CD14-positive monocyte (primary cell): ENCODE measurements at regions not wholly inside any gene's neighbourhood (a gene's known extent, or its start where the extent isn't known, plus 50 kb on each side); places are given as distances from the start of the nearest gene placed in this dataset.

Experiments used
- DNase-seq, 3 donors: peaks; one replicate each; pipeline ENCODE4 v3.0.0-alpha.2; 2011 to 2022
- H2AFZ ChIP-seq: 2 replicates; pipeline ENCODE4 v1.6.0; 2012; ENCODE audit warnings: mild to moderate bottlenecking, low read depth, low read length, inconsistent platforms; ENCODE audit not compliant: insufficient read depth, poor library complexity, severe bottlenecking
- H3K27ac ChIP-seq, 2 donors: 1 replicate in 1 of 2; 2 replicates in 1 of 2; pipeline ENCODE4 v1.5.1; 2012 to 2013; ENCODE audit warnings: low read length in 2 of 2, control low read depth in 1 of 2, inconsistent platforms in 1 of 2, low read depth in 1 of 2, mild to moderate bottlenecking in 1 of 2
- H3K27me3 ChIP-seq, 2 donors: one replicate each; pipeline versions ENCODE4 v1.6.0 to v1.6.1; 2011 to 2013; ENCODE audit warnings: low read length in 2 of 2; ENCODE audit not compliant: control insufficient read depth in 2 of 2, insufficient read depth in 2 of 2
- H3K36me3 ChIP-seq, 2 donors: replicated peaks in 1 of 2; 1 replicate in 1 of 2; 2 replicates in 1 of 2; pipeline versions ENCODE4 v1.5.1 to v1.6.1; 2012 to 2013; ENCODE audit warnings: low read length in 2 of 2, control low read depth in 1 of 2, inconsistent platforms in 1 of 2, mild to moderate bottlenecking in 1 of 2; ENCODE audit not compliant: insufficient read depth in 2 of 2, control insufficient read depth in 1 of 2
- H3K4me1 ChIP-seq, 2 donors: 1 replicate in 1 of 2; 2 replicates in 1 of 2; pipeline versions ENCODE4 v1.5.1 to v1.6.1; 2012 to 2013; ENCODE audit warnings: low read length in 2 of 2, control low read depth in 1 of 2, inconsistent platforms in 1 of 2, mild to moderate bottlenecking in 1 of 2, moderate library complexity in 1 of 2; ENCODE audit not compliant: insufficient read depth in 2 of 2, control insufficient read depth in 1 of 2
- H3K4me2 ChIP-seq: replicated peaks from 2 replicates; pipeline ENCODE3; 2012; ENCODE audit warnings: low read length, moderate library complexity, mild to moderate bottlenecking; ENCODE audit not compliant: poor library complexity, severe bottlenecking; ENCODE audit errors: extremely low read depth
- H3K4me3 ChIP-seq, 3 experiments: fragments of 200-600 bp in 1 of 3; sonication (generic) in 1 of 3; replicated peaks in 1 of 3; 1 replicate in 2 of 3; 2 replicates in 1 of 3; pipeline ENCODE4 v1.5.1; 2011 to 2013; ENCODE audit warnings: low read length in 3 of 3, mild to moderate bottlenecking in 3 of 3, control low read depth in 2 of 3, low read depth in 2 of 3, inconsistent platforms in 1 of 3, moderate library complexity in 1 of 3
- H3K79me2 ChIP-seq: 2 replicates; pipeline ENCODE4 v1.6.0; 2012; ENCODE audit warnings: mild to moderate bottlenecking, control low read depth, inconsistent platforms, low read length, moderate library complexity; ENCODE audit not compliant: insufficient read depth
- H3K9ac ChIP-seq: 2 replicates; pipeline ENCODE4 v1.6.0; 2017; ENCODE audit warnings: low read length, mild to moderate bottlenecking; ENCODE audit not compliant: insufficient read depth, poor library complexity, severe bottlenecking
- H3K9me3 ChIP-seq, 2 donors: replicated peaks in 1 of 2; 1 replicate in 1 of 2; 2 replicates in 1 of 2; pipeline versions ENCODE4 v1.5.1 to v1.6.1; 2012 to 2013; ENCODE audit warnings: low read length in 2 of 2, control low read depth in 1 of 2; ENCODE audit not compliant: control insufficient read depth in 1 of 2, insufficient read depth in 1 of 2
- H4K20me1 ChIP-seq: 2 replicates; pipeline ENCODE4 v1.6.0; 2012; ENCODE audit warnings: mild to moderate bottlenecking, low read length, control low read depth, moderate library complexity; ENCODE audit not compliant: insufficient read depth
- H3K27ac Mint-ChIP-seq, 7 donors: one replicate each; pipeline ENCODE4 v1.8.0; 2020; ENCODE audit warnings: mild to moderate bottlenecking in 7 of 7, mixed read lengths in 7 of 7, moderate library complexity in 6 of 7, inconsistent platforms in 2 of 7
- H3K27me3 Mint-ChIP-seq, 3 donors: one replicate each; pipeline ENCODE4 v1.8.0; 2021 to 2022; ENCODE audit warnings: low read depth in 3 of 3, mild to moderate bottlenecking in 3 of 3, mixed read lengths in 3 of 3, moderate library complexity in 3 of 3, inconsistent platforms in 1 of 3
- H3K36me3 Mint-ChIP-seq, 2 donors: one replicate each; pipeline ENCODE4 v1.8.0; 2020; ENCODE audit warnings: mixed read lengths in 2 of 2, inconsistent platforms in 1 of 2, mild to moderate bottlenecking in 1 of 2
- H3K4me1 Mint-ChIP-seq: one replicate; pipeline ENCODE4 v1.8.0; 2020; ENCODE audit warnings: mild to moderate bottlenecking, mixed read lengths
- H3K4me3 Mint-ChIP-seq, 2 donors: one replicate each; pipeline ENCODE4 v1.8.0; 2020; ENCODE audit warnings: mild to moderate bottlenecking in 2 of 2, mixed read lengths in 2 of 2, moderate library complexity in 1 of 2
- H3K9me3 Mint-ChIP-seq, 7 donors: one replicate each; pipeline ENCODE4 v1.8.0; 2020 to 2022; ENCODE audit warnings: mixed read lengths in 7 of 7, mild to moderate bottlenecking in 6 of 7, moderate library complexity in 6 of 7, inconsistent platforms in 2 of 7
- WGBS: methylation state at CpG from one replicate; pipeline ENCODE4 v1.1.5; 2013; ENCODE audit warnings: missing lambda C conversion rate; ENCODE audit not compliant: insufficient coverage; 5-methylcytosine and 5-hydroxymethylcytosine counted together
- intact Hi-C, 2 donors: fragments of 100-400 bp; cut with micrococcal nuclease; formaldehyde crosslinking; loops; one replicate each; pipeline versions ENCODE4 v1.15.0 to v1.15.1; 2023
- TF ChIP-seq, protein P1 (sequence below): fragments of 200-600 bp; IDR thresholded peaks from one replicate; pipeline ENCODE4 v1.8.0; 2022; ENCODE audit warnings: antibody characterized with exemption, mild to moderate bottlenecking

DNA sequence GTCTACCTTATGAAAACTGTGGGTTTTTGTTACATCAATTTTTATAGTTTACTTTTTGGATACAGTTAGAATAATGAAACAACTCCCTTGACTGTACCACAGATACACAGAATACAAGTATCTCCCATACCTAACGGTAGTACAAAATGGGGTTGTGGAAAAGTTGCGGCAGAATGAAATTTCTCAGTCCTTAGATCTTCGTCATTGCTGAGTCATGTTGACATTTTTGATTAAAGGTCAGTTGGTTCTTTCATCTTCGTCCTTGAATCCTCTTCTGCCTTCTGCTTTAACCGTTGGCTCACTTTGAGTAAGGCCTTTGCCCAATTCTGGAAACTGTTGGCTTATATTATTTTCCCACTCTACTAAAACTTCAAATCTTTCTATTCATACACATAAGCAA, 75.6 kb downstream of the TRIML1 start:
- 77% methylated on average over 3 of the region's 5 CpGs for WGBS
- H3K4me3 Mint-ChIP-seq, result no peak overlapping the region
- DNase-seq, result no peak
- H3K4me3 ChIP-seq, result no peak overlapping the region
- H3K4me2 ChIP-seq, result no peak overlapping the region
- H3K4me1 Mint-ChIP-seq, result no peaks in the 10 kb centered on the region
- no peak overlapping the region for H2AFZ ChIP-seq
- no peaks in the 10 kb centered on the region for H3K36me3 ChIP-seq
- peaks cover 19 to 26% of the 10 kb centered on the region in 2 donors for H3K9me3 ChIP-seq
- H3K27ac Mint-ChIP-seq, result no peak overlapping the region
- no peak overlapping the region for H3K27ac ChIP-seq
- no peaks in the 10 kb centered on the region for H4K20me1 ChIP-seq
- H3K4me1 ChIP-seq, result no peaks in the 10 kb centered on the region
- H3K27me3 Mint-ChIP-seq, result peaks cover 0 to 2% (median 0%) of the 10 kb centered on the region in 3 donors
- intact Hi-C loops, result no loop called here
- H3K9ac ChIP-seq, result no peak overlapping the region
- H3K9me3 Mint-ChIP-seq, result peaks cover 5 to 20% (median 16%) of the 10 kb centered on the region in 7 donors
- H3K36me3 Mint-ChIP-seq, result no peaks in the 10 kb centered on the region
- TF ChIP-seq, protein P1, sequence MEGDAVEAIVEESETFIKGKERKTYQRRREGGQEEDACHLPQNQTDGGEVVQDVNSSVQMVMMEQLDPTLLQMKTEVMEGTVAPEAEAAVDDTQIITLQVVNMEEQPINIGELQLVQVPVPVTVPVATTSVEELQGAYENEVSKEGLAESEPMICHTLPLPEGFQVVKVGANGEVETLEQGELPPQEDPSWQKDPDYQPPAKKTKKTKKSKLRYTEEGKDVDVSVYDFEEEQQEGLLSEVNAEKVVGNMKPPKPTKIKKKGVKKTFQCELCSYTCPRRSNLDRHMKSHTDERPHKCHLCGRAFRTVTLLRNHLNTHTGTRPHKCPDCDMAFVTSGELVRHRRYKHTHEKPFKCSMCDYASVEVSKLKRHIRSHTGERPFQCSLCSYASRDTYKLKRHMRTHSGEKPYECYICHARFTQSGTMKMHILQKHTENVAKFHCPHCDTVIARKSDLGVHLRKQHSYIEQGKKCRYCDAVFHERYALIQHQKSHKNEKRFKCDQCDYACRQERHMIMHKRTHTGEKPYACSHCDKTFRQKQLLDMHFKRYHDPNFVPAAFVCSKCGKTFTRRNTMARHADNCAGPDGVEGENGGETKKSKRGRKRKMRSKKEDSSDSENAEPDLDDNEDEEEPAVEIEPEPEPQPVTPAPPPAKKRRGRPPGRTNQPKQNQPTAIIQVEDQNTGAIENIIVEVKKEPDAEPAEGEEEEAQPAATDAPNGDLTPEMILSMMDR, result no peak
- H3K27me3 ChIP-seq, result no peaks in the 10 kb centered on the region
- H3K79me2 ChIP-seq, result no peaks in the 10 kb centered on the region

DNA sequence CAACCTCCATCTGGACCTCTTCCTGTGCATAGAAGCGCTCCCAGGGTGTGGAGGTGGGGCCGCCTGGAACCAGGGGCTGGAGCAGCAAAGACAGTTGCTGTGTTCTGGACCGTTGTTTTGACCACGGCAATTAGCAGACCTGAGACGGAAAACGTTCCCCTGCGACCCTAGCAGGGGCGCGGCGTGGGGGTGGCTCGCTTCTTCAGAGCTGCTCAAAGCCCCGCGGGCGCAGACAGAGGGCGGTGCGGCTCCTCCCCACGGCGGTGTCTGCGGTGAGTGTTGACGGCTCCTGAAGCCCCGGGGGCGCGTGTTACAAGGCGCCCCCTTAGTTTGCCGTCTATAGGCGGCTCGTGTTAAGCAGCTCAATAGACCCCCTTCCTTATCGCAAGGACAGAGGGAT, 79.2 kb downstream of the TRIML1 start:
- intact Hi-C loops, result no loop called here
- TF ChIP-seq, protein P1, result no peak

More for the DNA sequence above, 79.2 kb downstream of the TRIML1 start:
- Histone ChIP-seq H3K27me3 (no peaks in the 10 kb centered on the region), H3K79me2 (no peaks in the 10 kb centered on the region), H3K4me3 (no peak overlapping the region), H3K36me3 (no peaks in the 10 kb centered on the region), H3K4me1 (no peaks in the 10 kb centered on the region), H4K20me1 (no peaks in the 10 kb centered on the region), H3K9ac (no peak overlapping the region), H3K9me3 (peaks cover 21 to 30% of the 10 kb centered on the region in 2 donors), H3K27ac (no peak overlapping the region), H2AFZ (no peak overlapping the region), H3K4me2 (no peak overlapping the region)
- Mint-ChIP-seq H3K4me1 (no peaks in the 10 kb centered on the region), H3K9me3 (peaks cover 11 to 22% (median 14%) of the 10 kb centered on the region in 7 donors), H3K27ac (no peak overlapping the region), H3K4me3 (no peak overlapping the region), H3K27me3 (peaks cover 0 to 2% (median 0%) of the 10 kb centered on the region in 3 donors), H3K36me3 (no peaks in the 10 kb centered on the region)
- DNase-seq, result no peak
- WGBS, result 57% methylated on average over 28 of the region's 28 CpGs
